A549 (cell line): ENCODE measurements at regions not wholly inside any gene's neighbourhood (a gene's known extent, or its start where the extent isn't known, plus 50 kb on each side); places are given as distances from the start of the nearest gene placed in this dataset.

Source experiments
- CBX2 ChIP-seq: fragments of 200-600 bp; sonication (generic); IDR thresholded peaks from 2 replicates; pipeline ENCODE4 v1.6.1; 2016; ENCODE audit warnings: low read depth, mild to moderate bottlenecking, borderline replicate concordance
- CBX8 ChIP-seq: fragments of 200-600 bp; sonication (generic); IDR thresholded peaks from 2 replicates; pipeline ENCODE4 v1.6.1; 2016
- CEBPB ChIP-seq, 2 experiments: fragments of >200 bp in 1 of 2; sonication (Bioruptor Twin) in 1 of 2; formaldehyde crosslinking in 1 of 2; IDR thresholded peaks; 2 replicates each; pipeline ENCODE4 v1.6.1; 2012 to 2016
- HDAC2 ChIP-seq: fragments of 200-600 bp; sonication (generic); IDR thresholded peaks from 2 replicates; pipeline ENCODE4 v1.6.1; 2016
- JUN ChIP-seq, 2 experiments: fragments of >200 bp; sonication (Bioruptor Twin); formaldehyde crosslinking; IDR thresholded peaks; 2 replicates in 1 of 2; 3 replicates in 1 of 2; pipeline ENCODE4 v1.6.1; 2016 to 2017
- KDM1A ChIP-seq: fragments of 200-600 bp; sonication (generic); IDR thresholded peaks from 2 replicates; pipeline ENCODE4 v1.6.1; 2016; ENCODE audit warnings: low read depth, mild to moderate bottlenecking
- MAFK ChIP-seq: fragments of 450-650 bp; IDR thresholded peaks from 2 replicates; pipeline ENCODE4 v1.6.1; 2014; ENCODE audit not compliant: partially characterized antibody
- MAZ ChIP-seq: fragments of 150-350 bp; IDR thresholded peaks from 2 replicates; pipeline ENCODE4 v1.6.1; 2014; ENCODE audit warnings: antibody characterized with exemption, low read depth, low read length, borderline replicate concordance
- POLR2A ChIP-seq: IDR thresholded peaks from 2 replicates; pipeline ENCODE4 v1.6.1; 2012; ENCODE audit warnings: mild to moderate bottlenecking, low read length
- RCOR1 ChIP-seq: fragments of 150-350 bp; IDR thresholded peaks from 2 replicates; pipeline ENCODE4 v1.6.1; 2014; ENCODE audit warnings: antibody characterized with exemption, low read length, low read depth
- RFX5 ChIP-seq: fragments of 450-650 bp; IDR thresholded peaks from 2 replicates; pipeline ENCODE4 v1.7.1; 2014; ENCODE audit warnings: antibody characterized with exemption, mild to moderate bottlenecking, moderate library complexity
- SMC3 ChIP-seq: fragments of >200 bp; sonication (Bioruptor Twin); formaldehyde crosslinking; IDR thresholded peaks from 3 replicates; pipeline ENCODE4 v1.6.1; 2018; ENCODE audit warnings: inconsistent platforms
- ZFP36 ChIP-seq: fragments of 450-650 bp; IDR thresholded peaks from 2 replicates; pipeline ENCODE4 v1.6.1; 2014; ENCODE audit warnings: borderline replicate concordance; ENCODE audit not compliant: partially characterized antibody
- TF ChIP-seq, protein P1 (sequence below): fragments of >200 bp; sonication (Bioruptor Twin); formaldehyde crosslinking; IDR thresholded peaks from 3 replicates; pipeline ENCODE4 v1.5.1; 2016

DNA sequence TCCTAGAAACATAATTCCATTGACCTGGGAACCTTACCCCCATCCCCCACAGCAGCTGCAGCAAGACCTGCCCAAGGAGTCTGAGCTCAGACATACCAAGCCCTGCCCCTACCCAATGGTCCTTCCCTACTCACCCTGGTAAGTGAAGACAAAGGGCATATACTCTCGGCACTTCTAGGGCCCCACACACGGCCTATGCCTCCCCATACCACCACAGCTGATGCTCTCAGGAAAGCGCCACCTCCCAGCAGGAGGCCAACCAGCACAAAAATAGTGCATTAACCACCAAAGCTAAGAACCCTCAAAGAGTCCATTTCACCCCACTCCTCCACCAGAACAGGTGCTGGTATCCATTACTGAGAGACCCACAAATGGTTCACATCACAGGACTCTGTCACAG lies 74.4 kb upstream of the GUCY1A2 start:
- TF ChIP-seq, protein P1, sequence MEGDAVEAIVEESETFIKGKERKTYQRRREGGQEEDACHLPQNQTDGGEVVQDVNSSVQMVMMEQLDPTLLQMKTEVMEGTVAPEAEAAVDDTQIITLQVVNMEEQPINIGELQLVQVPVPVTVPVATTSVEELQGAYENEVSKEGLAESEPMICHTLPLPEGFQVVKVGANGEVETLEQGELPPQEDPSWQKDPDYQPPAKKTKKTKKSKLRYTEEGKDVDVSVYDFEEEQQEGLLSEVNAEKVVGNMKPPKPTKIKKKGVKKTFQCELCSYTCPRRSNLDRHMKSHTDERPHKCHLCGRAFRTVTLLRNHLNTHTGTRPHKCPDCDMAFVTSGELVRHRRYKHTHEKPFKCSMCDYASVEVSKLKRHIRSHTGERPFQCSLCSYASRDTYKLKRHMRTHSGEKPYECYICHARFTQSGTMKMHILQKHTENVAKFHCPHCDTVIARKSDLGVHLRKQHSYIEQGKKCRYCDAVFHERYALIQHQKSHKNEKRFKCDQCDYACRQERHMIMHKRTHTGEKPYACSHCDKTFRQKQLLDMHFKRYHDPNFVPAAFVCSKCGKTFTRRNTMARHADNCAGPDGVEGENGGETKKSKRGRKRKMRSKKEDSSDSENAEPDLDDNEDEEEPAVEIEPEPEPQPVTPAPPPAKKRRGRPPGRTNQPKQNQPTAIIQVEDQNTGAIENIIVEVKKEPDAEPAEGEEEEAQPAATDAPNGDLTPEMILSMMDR, result no peak
- TF ChIP-seq MAZ (no peak), RCOR1 (no peak), CEBPB (IDR thresholded peaks at IDR 0.05) (no peak), KDM1A (no peak), RFX5 (no peak), HDAC2 (no peak), JUN (IDR thresholded peaks at IDR 0.05) (no peak), MAFK (no peak), POLR2A (no peak), SMC3 (no peak), ZFP36 (no peak), CBX8 (no peak), CBX2 (no peak)
